ENCODE measurements at regions not wholly inside any gene's neighbourhood (a gene's known extent, or its start where the extent isn't known, plus 50 kb on each side); places are given as distances from the start of the nearest gene placed in this dataset.

DNA sequence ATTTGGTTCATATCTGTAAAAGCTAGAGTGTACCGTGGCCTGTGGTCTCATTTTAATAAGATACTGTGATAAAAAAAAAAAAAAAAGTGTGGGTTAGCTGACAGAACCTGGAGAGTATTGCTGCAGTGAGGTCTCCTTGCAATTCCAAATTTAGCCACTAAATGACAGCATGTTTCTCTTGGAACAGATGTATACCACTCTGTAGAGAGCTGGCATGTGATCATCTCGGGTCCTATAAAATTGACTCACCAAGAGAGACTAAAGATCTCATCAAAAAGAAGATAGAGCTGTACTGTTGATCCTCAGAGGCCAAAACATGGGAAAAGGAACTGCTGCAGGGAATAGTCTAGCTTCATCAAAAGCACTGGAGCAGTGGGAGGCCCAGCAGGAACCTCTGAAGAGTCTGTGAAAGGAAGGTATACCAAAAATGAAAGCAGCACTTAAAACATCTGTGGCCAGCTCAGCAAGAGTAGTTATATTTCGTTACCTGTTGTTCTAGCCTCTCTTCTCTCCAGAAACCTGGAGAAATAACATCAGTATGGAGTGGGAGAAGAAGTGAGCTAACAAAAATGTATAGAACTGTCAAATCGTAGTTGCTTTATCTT, 826.8 kb downstream of the EFNA5 start:
- TF ChIP-seq, protein P1, sequence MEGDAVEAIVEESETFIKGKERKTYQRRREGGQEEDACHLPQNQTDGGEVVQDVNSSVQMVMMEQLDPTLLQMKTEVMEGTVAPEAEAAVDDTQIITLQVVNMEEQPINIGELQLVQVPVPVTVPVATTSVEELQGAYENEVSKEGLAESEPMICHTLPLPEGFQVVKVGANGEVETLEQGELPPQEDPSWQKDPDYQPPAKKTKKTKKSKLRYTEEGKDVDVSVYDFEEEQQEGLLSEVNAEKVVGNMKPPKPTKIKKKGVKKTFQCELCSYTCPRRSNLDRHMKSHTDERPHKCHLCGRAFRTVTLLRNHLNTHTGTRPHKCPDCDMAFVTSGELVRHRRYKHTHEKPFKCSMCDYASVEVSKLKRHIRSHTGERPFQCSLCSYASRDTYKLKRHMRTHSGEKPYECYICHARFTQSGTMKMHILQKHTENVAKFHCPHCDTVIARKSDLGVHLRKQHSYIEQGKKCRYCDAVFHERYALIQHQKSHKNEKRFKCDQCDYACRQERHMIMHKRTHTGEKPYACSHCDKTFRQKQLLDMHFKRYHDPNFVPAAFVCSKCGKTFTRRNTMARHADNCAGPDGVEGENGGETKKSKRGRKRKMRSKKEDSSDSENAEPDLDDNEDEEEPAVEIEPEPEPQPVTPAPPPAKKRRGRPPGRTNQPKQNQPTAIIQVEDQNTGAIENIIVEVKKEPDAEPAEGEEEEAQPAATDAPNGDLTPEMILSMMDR (IDR thresholded peaks at IDR 0.05; ENCODE audit: insufficient read depth, low read length, missing control alignments) = no peak
- ChIA-PET CTCF (no interaction called here), POLR2A (no interaction called here)
- H3K4me3 ChIP-seq (ENCODE audit: low read depth, low read length) = no peak overlapping the region
- no peak for DNase-seq (ENCODE audit: low read depth, low spot score)

DNA sequence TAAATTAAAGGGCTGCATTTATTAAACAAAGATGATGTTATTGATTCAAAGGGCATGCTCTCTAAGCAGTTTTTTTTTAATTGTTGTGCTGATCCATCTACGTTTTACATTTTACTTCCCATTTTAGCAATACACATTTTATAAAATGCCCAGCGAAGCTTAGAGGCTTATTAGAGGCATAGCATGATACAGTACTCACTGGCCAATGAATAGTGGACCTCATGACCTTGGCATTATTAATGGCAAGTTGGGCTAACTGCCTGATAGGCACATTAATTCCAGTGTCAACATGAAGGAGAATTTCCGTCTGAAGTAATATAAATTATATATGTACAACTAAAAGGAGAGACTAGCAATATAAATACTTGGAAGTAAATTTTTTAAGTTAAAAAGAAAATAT, 837.2 kb downstream of the EFNA5 start:
- DNase-seq (ENCODE audit: low read depth, low spot score) = no peak
- ChIA-PET CTCF (no interaction called here), POLR2A (no interaction called here)

DNA sequence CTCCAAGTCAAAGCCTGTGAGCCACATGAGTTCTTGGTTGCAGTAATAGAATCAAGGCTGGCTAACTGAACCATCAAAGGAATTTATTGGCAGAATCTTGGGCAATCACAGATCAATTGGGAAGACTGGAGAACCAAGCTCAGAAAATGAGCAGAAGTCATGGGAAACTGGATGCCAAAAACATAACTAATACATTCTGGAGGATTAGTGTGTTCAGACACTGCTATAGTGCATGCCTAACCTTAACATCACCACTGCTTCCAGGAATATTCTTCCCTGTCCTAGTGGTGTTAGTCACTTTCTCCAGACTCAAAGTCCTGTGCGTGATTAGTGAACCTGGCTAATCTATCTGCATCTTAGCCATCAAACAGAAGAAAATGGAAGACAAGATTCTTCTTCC, 843.7 kb downstream of the EFNA5 start:
- DNase-seq (ENCODE audit: low read depth, low spot score) = peak; percentile 16
- POLR2A ChIA-PET = no interaction called here
- H3K4me3 ChIP-seq (ENCODE audit: low read depth, low read length) = no peak overlapping the region
- CTCF ChIA-PET = interaction anchor here (0.7 kb wide), 1 partner anchor 145 kb away, joined by 3 read pairs; no protein-coding TSS in a partner anchor
- TF ChIP-seq, protein P1 (IDR thresholded peaks at IDR 0.05; ENCODE audit: insufficient read depth, low read length, missing control alignments) = no peak

More for the DNA sequence above, 837.2 kb downstream of the EFNA5 start:
- H3K4me3 ChIP-seq (ENCODE audit: low read depth, low read length) = no peak overlapping the region
- TF ChIP-seq, protein P1 (IDR thresholded peaks at IDR 0.05; ENCODE audit: insufficient read depth, low read length, missing control alignments) = no peak

DNA sequence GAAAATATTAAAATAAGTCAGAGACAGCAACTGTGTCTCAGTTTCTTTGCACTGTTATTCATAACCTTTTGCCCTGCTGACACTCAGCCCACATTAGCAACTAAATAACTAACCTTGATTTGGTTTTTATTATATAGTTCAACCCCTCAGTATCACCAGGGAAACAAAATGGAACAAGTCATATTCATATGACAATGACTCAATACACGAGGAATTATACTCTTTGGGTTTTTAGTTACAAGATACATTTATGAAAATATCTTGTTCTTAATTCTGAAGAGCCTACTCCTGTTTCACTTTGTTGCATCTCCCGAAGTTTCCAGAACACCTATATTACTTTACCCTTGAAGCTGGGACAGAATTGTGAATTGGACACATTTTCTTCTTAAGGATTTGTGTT, 845.4 kb downstream of the EFNA5 start:
- CTCF ChIA-PET = no interaction called here
- no peak for DNase-seq (ENCODE audit: low read depth, low spot score)
- POLR2A ChIA-PET = no interaction called here

DNA sequence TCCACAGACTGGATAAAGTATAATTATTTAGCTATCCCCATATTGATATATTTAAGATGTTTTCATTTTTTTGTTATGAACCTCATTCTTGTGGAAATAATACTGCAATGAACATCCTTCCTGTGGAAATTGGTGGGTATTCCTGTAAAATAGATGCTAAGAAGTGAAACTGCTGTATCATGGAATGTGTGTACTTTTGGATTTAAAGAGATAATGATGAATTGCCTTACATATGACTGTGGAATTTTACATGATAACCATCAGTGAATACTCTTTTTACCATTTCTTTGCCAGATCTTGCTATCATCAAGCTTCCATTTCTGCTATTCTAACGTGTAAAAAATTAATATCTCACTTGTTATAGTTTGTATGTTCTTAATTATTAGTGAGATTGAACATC, 847.9 kb downstream of the EFNA5 start:
- POLR2A ChIA-PET = no interaction called here
- no peak for DNase-seq (ENCODE audit: low read depth, low spot score)
- no peak overlapping the region for H3K4me3 ChIP-seq (ENCODE audit: low read depth, low read length)
- CTCF ChIA-PET = no interaction called here
- TF ChIP-seq, protein P1 (IDR thresholded peaks at IDR 0.05; ENCODE audit: insufficient read depth, low read length, missing control alignments) = no peak

More for the DNA sequence above, 845.4 kb downstream of the EFNA5 start:
- H3K4me3 ChIP-seq (ENCODE audit: low read depth, low read length) = no peak overlapping the region
- TF ChIP-seq, protein P1 (IDR thresholded peaks at IDR 0.05; ENCODE audit: insufficient read depth, low read length, missing control alignments) = no peak

DNA sequence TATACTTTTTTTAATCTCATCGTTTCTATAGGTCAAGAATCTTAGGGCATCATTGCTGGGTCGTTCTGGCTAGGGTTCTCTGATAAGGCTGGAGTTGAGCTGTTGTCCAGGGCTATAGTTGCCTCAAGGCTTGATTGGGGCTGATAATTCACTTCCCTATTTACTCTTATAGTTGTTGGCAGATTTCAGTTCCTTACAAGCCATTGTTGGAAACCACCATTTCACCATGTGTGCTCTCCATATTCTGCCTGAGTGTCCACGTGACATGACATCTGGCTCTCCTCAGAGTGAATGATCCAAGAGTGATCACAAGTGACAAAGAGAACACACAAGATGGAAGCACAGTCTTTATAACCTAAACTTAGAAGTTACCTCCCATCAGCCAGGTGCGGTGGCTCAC, 852.2 kb downstream of the EFNA5 start:
- POLR2A ChIA-PET = no interaction called here
- TF ChIP-seq, protein P1 (IDR thresholded peaks at IDR 0.05; ENCODE audit: insufficient read depth, low read length, missing control alignments) = no peak
- DNase-seq (ENCODE audit: low read depth, low spot score) = no peak
- H3K4me3 ChIP-seq (ENCODE audit: low read depth, low read length) = no peak overlapping the region
- CTCF ChIA-PET = no interaction called here
